Occipital lobe (tissue), 1 donor: ENCODE measurements at regions not wholly inside any gene's neighbourhood (a gene's known extent, or its start where the extent isn't known, plus 50 kb on each side); places are given as distances from the start of the nearest gene placed in this dataset.
A peak's percentile ranks its signal among the peaks of the same experiment; 100 is the strongest.
"Not testable (repeated sequence)": the region's sequence is repeated elsewhere in the genome, so short reads cannot be mapped to it uniquely, and the experiment has no call there.

Experiments used
- DNase-seq: peaks from one replicate; lab custom pipeline; 2025; lab: John Stamatoyannopoulos, UW

GRCh38 chr1:60916906-60917305 is 165.5 kb upstream of the NFIA start:
- DNase-seq, result no peak

- DNase-seq, result no peak
Observed at GRCh38 chr1:60916199-60916598, 166.2 kb upstream of the NFIA start.

- no peak for DNase-seq
Observed at GRCh38 chr1:60915441-60915840, 166.9 kb upstream of the NFIA start.

GRCh38 chr1:60914982-60915381 is 167.4 kb upstream of the NFIA start:
- DNase-seq, result no peak

GRCh38 chr1:60913708-60914107 is 168.7 kb upstream of the NFIA start:
- DNase-seq, result not testable (repeated sequence)

- DNase-seq, result no peak
Observed at GRCh38 chr1:60913039-60913438, 169.3 kb upstream of the NFIA start.

- DNase-seq, result no peak
Observed at GRCh38 chr1:60911966-60912697, 170.2 kb upstream of the NFIA start.

GRCh38 chr1:60908159-60908558 is 174.2 kb upstream of the NFIA start:
- no peak for DNase-seq

- no peak for DNase-seq
Observed at GRCh38 chr1:60906526-60906925, 175.8 kb upstream of the NFIA start.

GRCh38 chr1:60906039-60906438 is 176.3 kb upstream of the NFIA start:
- DNase-seq, result no peak

- DNase-seq, result peak; percentile 42
Observed at GRCh38 chr1:60904099-60904851, 178.1 kb upstream of the NFIA start.

GRCh38 chr1:60903591-60903990 is 178.8 kb upstream of the NFIA start:
- peak; percentile 72 for DNase-seq

- DNase-seq, result no peak
Observed at GRCh38 chr1:60899464-60899863, 182.9 kb upstream of the NFIA start.

GRCh38 chr1:60898987-60899386 is 183.4 kb upstream of the NFIA start:
- DNase-seq, result no peak

GRCh38 chr1:60898413-60898812 is 183.9 kb upstream of the NFIA start:
- DNase-seq, result no peak

- no peak for DNase-seq
Observed at GRCh38 chr1:60896701-60897363, 185.5 kb upstream of the NFIA start.

- DNase-seq, result no peak
Observed at GRCh38 chr1:60895701-60896100, 186.7 kb upstream of the NFIA start.

GRCh38 chr1:60895252-60895651 is 187.1 kb upstream of the NFIA start:
- DNase-seq, result no peak

- DNase-seq, result no peak
Observed at GRCh38 chr1:60894741-60895140, 187.6 kb upstream of the NFIA start.

GRCh38 chr1:60894130-60894529 is 188.2 kb upstream of the NFIA start:
- DNase-seq, result no peak

GRCh38 chr1:60893136-60893930 is 189.0 kb upstream of the NFIA start:
- no peak for DNase-seq

GRCh38 chr1:60891765-60892164 is 190.6 kb upstream of the NFIA start:
- no peak for DNase-seq
